KMS-11 (cell line): ENCODE measurements at regions not wholly inside any gene's neighbourhood (a gene's known extent, or its start where the extent isn't known, plus 50 kb on each side); places are given as distances from the start of the nearest gene placed in this dataset.
A peak's percentile ranks its signal among the peaks of the same experiment; 100 is the strongest.
"Not testable (repeated sequence)": the region's sequence is repeated elsewhere in the genome, so short reads cannot be mapped to it uniquely, and the experiment has no call there.

ENCODE experiments used
- H2AFZ ChIP-seq: fragments of 200-600 bp; sonication (generic); 2 replicates; pipeline ENCODE4 v1.6.1; 2016; ENCODE audit warnings: antibody characterized with exemption, mixed run types, low read depth
- H3K27ac ChIP-seq: fragments of 200-600 bp; sonication (generic); 2 replicates; pipeline ENCODE4 v1.6.1; 2016; ENCODE audit warnings: mild to moderate bottlenecking, mixed run types
- H3K27me3 ChIP-seq: fragments of 200-600 bp; sonication (generic); 2 replicates; pipeline ENCODE4 v1.6.1; 2017; ENCODE audit warnings: mild to moderate bottlenecking, low read depth, mixed run types, moderate library complexity; ENCODE audit not compliant: insufficient read depth
- H3K36me3 ChIP-seq: fragments of 200-600 bp; sonication (generic); 2 replicates; pipeline ENCODE4 v1.6.1; 2017; ENCODE audit warnings: mild to moderate bottlenecking, mixed run types; ENCODE audit not compliant: insufficient read depth
- H3K4me1 ChIP-seq: fragments of 200-600 bp; sonication (generic); 2 replicates; pipeline ENCODE4 v1.6.1; 2016; ENCODE audit warnings: mild to moderate bottlenecking, low read depth, mixed run types; ENCODE audit not compliant: poor library complexity, severe bottlenecking
- H3K4me2 ChIP-seq: fragments of 200-600 bp; sonication (generic); 2 replicates; pipeline ENCODE4 v1.7.0; 2016; ENCODE audit warnings: mild to moderate bottlenecking, mixed run types
- H3K4me3 ChIP-seq: fragments of 200-600 bp; sonication (generic); IDR thresholded peaks from 2 replicates; pipeline ENCODE4 v1.6.1; 2017; ENCODE audit warnings: low read depth, low read length, mixed read lengths; ENCODE audit not compliant: insufficient read depth
- H3K79me2 ChIP-seq: fragments of 200-600 bp; sonication (generic); 2 replicates; pipeline ENCODE4 v1.6.1; 2016; ENCODE audit warnings: low read depth, mixed run types; ENCODE audit not compliant: insufficient read depth
- H3K9ac ChIP-seq: fragments of 200-600 bp; sonication (generic); 2 replicates; pipeline ENCODE4 v1.6.1; 2016; ENCODE audit warnings: mild to moderate bottlenecking, mixed run types
- H4K20me1 ChIP-seq: fragments of 200-600 bp; sonication (generic); 2 replicates; pipeline ENCODE4 v1.6.1; 2016; ENCODE audit warnings: mild to moderate bottlenecking, mixed run types; ENCODE audit not compliant: insufficient read depth
- CTCF ChIP-seq: fragments of 200-600 bp; sonication (generic); conservative IDR thresholded peaks from 2 replicates; pipeline ENCODE4 v1.6.1; 2017; ENCODE audit warnings: low read depth, mild to moderate bottlenecking, antibody characterized with exemption, low read length, moderate library complexity, mixed read lengths

- Histone ChIP-seq H3K9ac (no peak overlapping the region), H3K27me3 (no peaks in the 10 kb centered on the region), H4K20me1 (no peaks in the 10 kb centered on the region), H3K4me3 (no peak overlapping the region), H3K36me3 (no peaks in the 10 kb centered on the region), H3K27ac (no peak overlapping the region), H2AFZ (no peak overlapping the region), H3K4me2 (no peak overlapping the region), H3K79me2 (no peaks in the 10 kb centered on the region), H3K4me1 (no peaks in the 10 kb centered on the region)
- no peak for TF ChIP-seq CTCF
Measured at GRCh38 chr11:38640854-38641253, 2042.8 kb upstream of the RAG2 start.

GRCh38 chr11:38612701-38613100, 2014.7 kb upstream of the RAG2 start:
- no peaks in the 10 kb centered on the region for H3K27me3 ChIP-seq
- H3K4me2 ChIP-seq: no peak overlapping the region
- H3K27ac ChIP-seq: no peak overlapping the region
- no peaks in the 10 kb centered on the region for H3K36me3 ChIP-seq
- no peak overlapping the region for H3K9ac ChIP-seq
- no peaks in the 10 kb centered on the region for H4K20me1 ChIP-seq
- H3K4me3 ChIP-seq: no peak overlapping the region
- no peak for TF ChIP-seq CTCF
- H2AFZ ChIP-seq: 0 out of 2 replicates have a peak overlapping the region, but pooled peaks have one; percentile 6
- H3K79me2 ChIP-seq: no peaks in the 10 kb centered on the region
- H3K4me1 ChIP-seq: no peaks in the 10 kb centered on the region

GRCh38 chr11:38601371-38601770, 2003.3 kb upstream of the RAG2 start:
- H3K4me1 ChIP-seq, H3K27ac ChIP-seq, H3K4me3 ChIP-seq, H4K20me1 ChIP-seq, H3K36me3 ChIP-seq, H2AFZ ChIP-seq, H3K9ac ChIP-seq, H3K79me2 ChIP-seq, H3K4me2 ChIP-seq, H3K27me3 ChIP-seq: not testable (repeated sequence)

GRCh38 chr11:38598418-38598817, 2000.4 kb upstream of the RAG2 start:
- no peak overlapping the region for H3K9ac ChIP-seq

GRCh38 chr11:38595359-38596016, 1997.5 kb upstream of the RAG2 start:
- not testable (repeated sequence) for H4K20me1 ChIP-seq, H3K27me3 ChIP-seq, H3K4me1 ChIP-seq, H2AFZ ChIP-seq, H3K36me3 ChIP-seq, H3K4me3 ChIP-seq, H3K79me2 ChIP-seq, H3K4me2 ChIP-seq, H3K9ac ChIP-seq, H3K27ac ChIP-seq

More at GRCh38 chr11:38598418-38598817, 2000.4 kb upstream of the RAG2 start:
- no peaks in the 10 kb centered on the region for H3K27me3 ChIP-seq
- no peak overlapping the region for H2AFZ ChIP-seq
- H3K27ac ChIP-seq: no peak overlapping the region
- H3K4me3 ChIP-seq: no peak overlapping the region
- H3K36me3 ChIP-seq: no peaks in the 10 kb centered on the region
- no peaks in the 10 kb centered on the region for H3K79me2 ChIP-seq
- no peaks in the 10 kb centered on the region for H4K20me1 ChIP-seq
- no peak overlapping the region for H3K4me2 ChIP-seq
- H3K4me1 ChIP-seq: no peaks in the 10 kb centered on the region
- TF ChIP-seq CTCF: no peak
